Prostate gland (tissue), 2 donors: ENCODE measurements at regions not wholly inside any gene's neighbourhood (a gene's known extent, or its start where the extent isn't known, plus 50 kb on each side); places are given as distances from the start of the nearest gene placed in this dataset.

Source experiments
- DNase-seq: peaks from one replicate; pipeline ENCODE4 v3.0.0-alpha.2; 2019; ENCODE audit warnings: low spot score
- H3K27ac ChIP-seq, 2 donors: fragments of 200-600 bp; sonication (generic); 2 replicates each; pipeline ENCODE4 v1.5.1; 2017 to 2019
- H3K27me3 ChIP-seq: fragments of 200-600 bp; sonication (generic); replicated peaks from 2 replicates; pipeline ENCODE4 v1.5.1; 2019; ENCODE audit not compliant: insufficient read depth
- H3K36me3 ChIP-seq, 2 donors: fragments of 200-600 bp; sonication (generic); 1 replicate in 1 of 2; 2 replicates in 1 of 2; pipeline versions ENCODE4 v1.5.1 to v1.8.1; 2017 to 2019
- H3K4me1 ChIP-seq: fragments of 200-600 bp; sonication (generic); replicated peaks from 2 replicates; pipeline ENCODE4 v1.5.1; 2019
- H3K4me3 ChIP-seq, 2 donors: fragments of 200-600 bp; sonication (generic); 2 replicates each; pipeline ENCODE4 v1.5.1; 2017 to 2019
- H3K9me3 ChIP-seq: fragments of 200-600 bp; sonication (generic); 2 replicates; pipeline ENCODE4 v1.5.1; 2017
- POLR2A ChIP-seq: fragments of 450-650 bp; IDR thresholded peaks from one replicate; pipeline ENCODE4 v1.6.1; 2016; ENCODE audit warnings: antibody characterized with exemption, mild to moderate bottlenecking
- POLR2AphosphoS5 ChIP-seq: sonication (generic); formaldehyde crosslinking; IDR thresholded peaks from one replicate; pipeline ENCODE4 v1.6.1; 2017; ENCODE audit warnings: antibody characterized with exemption
- WGBS: methylation state at CpG from one replicate; pipeline ENCODE4 v1.1.5; 2018; 5-methylcytosine and 5-hydroxymethylcytosine counted together
- intact Hi-C: fragments of 100-400 bp; cut with DNase I; formaldehyde crosslinking; loops from one replicate; pipeline ENCODE4 v1.14.2; 2022
- TF ChIP-seq, protein P1 (sequence below), 4 experiments: fragments of 200-600 bp in 2 of 4; fragments of 450-650 bp in 2 of 4; sonication (generic) in 2 of 4; IDR thresholded peaks; 1 replicate in 3 of 4; 2 replicates in 1 of 4; pipeline ENCODE4 v1.5.1; 2016 to 2019; ENCODE audit warnings: antibody characterized with exemption in 4 of 4, mild to moderate bottlenecking in 2 of 4, moderate library complexity in 2 of 4

DNA sequence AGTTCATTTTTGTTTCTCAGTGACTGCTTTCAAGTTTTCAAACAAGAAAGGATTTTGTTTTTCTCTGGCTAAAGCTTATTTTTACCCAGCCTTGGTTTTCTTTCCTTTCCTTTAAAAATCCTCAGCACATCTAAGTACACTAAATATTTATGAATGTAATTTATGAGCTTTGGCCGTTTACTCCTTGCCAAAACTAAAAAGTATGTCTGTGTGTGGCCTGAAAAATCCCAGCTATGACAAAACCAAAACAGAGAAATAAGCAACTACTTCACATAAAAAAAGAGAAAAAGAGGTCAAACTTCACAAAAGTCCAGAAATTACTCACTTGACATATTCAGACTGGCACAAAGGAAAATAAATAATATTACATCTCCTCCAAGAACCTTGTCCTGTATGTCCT is 365.1 kb upstream of the NFE2L3 start:
- no peak for DNase-seq
- WGBS, result 3% methylated on average over 1 of the region's 1 CpG
- Histone ChIP-seq H3K4me1 (no peaks in the 10 kb centered on the region), H3K36me3 (no peaks in the 10 kb centered on the region), H3K9me3 (no peaks in the 10 kb centered on the region), H3K27ac (no peak overlapping the region), H3K27me3 (no peaks in the 10 kb centered on the region), H3K4me3 (no peak overlapping the region)
- TF ChIP-seq POLR2AphosphoS5, result no peak
- TF ChIP-seq, protein P1, sequence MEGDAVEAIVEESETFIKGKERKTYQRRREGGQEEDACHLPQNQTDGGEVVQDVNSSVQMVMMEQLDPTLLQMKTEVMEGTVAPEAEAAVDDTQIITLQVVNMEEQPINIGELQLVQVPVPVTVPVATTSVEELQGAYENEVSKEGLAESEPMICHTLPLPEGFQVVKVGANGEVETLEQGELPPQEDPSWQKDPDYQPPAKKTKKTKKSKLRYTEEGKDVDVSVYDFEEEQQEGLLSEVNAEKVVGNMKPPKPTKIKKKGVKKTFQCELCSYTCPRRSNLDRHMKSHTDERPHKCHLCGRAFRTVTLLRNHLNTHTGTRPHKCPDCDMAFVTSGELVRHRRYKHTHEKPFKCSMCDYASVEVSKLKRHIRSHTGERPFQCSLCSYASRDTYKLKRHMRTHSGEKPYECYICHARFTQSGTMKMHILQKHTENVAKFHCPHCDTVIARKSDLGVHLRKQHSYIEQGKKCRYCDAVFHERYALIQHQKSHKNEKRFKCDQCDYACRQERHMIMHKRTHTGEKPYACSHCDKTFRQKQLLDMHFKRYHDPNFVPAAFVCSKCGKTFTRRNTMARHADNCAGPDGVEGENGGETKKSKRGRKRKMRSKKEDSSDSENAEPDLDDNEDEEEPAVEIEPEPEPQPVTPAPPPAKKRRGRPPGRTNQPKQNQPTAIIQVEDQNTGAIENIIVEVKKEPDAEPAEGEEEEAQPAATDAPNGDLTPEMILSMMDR (IDR thresholded peaks at IDR 0.05), result no peak
- TF ChIP-seq POLR2A, result no peak
- intact Hi-C loops, result no loop called here

DNA sequence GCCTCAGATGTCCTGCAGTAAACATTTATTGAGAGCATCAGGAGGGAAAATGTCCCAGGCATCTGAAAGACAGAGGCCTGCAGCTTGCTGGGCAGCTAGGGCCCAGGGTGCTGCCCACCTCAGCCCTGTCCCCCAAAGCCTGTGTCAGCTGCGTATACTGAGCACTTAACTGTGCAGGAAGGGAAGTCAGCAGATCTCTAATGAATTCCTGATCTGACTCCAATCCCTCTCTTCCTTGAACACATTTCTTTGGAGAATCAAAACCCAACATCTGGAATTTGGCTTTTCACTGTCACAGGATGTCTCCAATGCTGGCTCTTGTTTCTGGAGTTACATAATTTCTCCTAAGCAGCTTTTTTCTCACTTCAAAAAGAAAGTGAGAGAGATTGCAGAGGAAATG is 364.7 kb upstream of the NFE2L3 start:
- Histone ChIP-seq H3K9me3 (no peaks in the 10 kb centered on the region), H3K36me3 (no peaks in the 10 kb centered on the region), H3K4me1 (no peaks in the 10 kb centered on the region), H3K4me3 (no peak overlapping the region), H3K27me3 (no peaks in the 10 kb centered on the region), H3K27ac (no peak overlapping the region)
- DNase-seq, result no peak
- no peak for TF ChIP-seq POLR2A
- TF ChIP-seq POLR2AphosphoS5, result no peak
- TF ChIP-seq, protein P1 (IDR thresholded peaks at IDR 0.05), result no peak
- 64% methylated on average over 1 of the region's 1 CpG for WGBS
- intact Hi-C loops, result no loop called here

GRCh38 chr7:25788371-25788770 is 363.6 kb upstream of the NFE2L3 start:
- H3K4me3 ChIP-seq, result no peak overlapping the region
- H3K27ac ChIP-seq, result no peak overlapping the region
- no peak for TF ChIP-seq POLR2AphosphoS5
- TF ChIP-seq, protein P1 (IDR thresholded peaks at IDR 0.05), result no peak
- H3K4me1 ChIP-seq, result no peaks in the 10 kb centered on the region
- intact Hi-C loops, result no loop called here
- H3K9me3 ChIP-seq, result no peaks in the 10 kb centered on the region
- DNase-seq, result no peak
- no peaks in the 10 kb centered on the region for H3K36me3 ChIP-seq
- no peaks in the 10 kb centered on the region for H3K27me3 ChIP-seq

GRCh38 chr7:25788961-25789620 is 362.9 kb upstream of the NFE2L3 start:
- no peaks in the 10 kb centered on the region for H3K36me3 ChIP-seq
- WGBS, result 91% methylated on average over 3 of the region's 3 CpGs
- no peaks in the 10 kb centered on the region for H3K4me1 ChIP-seq
- intact Hi-C loops, result no loop called here
- H3K4me3 ChIP-seq, result no peak overlapping the region
- TF ChIP-seq POLR2AphosphoS5 (no peak), POLR2A (no peak)
- TF ChIP-seq, protein P1 (IDR thresholded peaks at IDR 0.05), result no peak
- no peak for DNase-seq
- H3K9me3 ChIP-seq, result no peaks in the 10 kb centered on the region
- H3K27ac ChIP-seq, result no peak overlapping the region
- H3K27me3 ChIP-seq, result no peaks in the 10 kb centered on the region
